COLO668 (cell line): ENCODE measurements at regions not wholly inside any gene's neighbourhood (a gene's known extent, or its start where the extent isn't known, plus 50 kb on each side); places are given as distances from the start of the nearest gene placed in this dataset.

Source experiments
- DNase-seq: peaks from one replicate; lab custom pipeline; 2025; ENCODE audit not compliant: unreplicated experiment; lab: John Stamatoyannopoulos, UW

DNA sequence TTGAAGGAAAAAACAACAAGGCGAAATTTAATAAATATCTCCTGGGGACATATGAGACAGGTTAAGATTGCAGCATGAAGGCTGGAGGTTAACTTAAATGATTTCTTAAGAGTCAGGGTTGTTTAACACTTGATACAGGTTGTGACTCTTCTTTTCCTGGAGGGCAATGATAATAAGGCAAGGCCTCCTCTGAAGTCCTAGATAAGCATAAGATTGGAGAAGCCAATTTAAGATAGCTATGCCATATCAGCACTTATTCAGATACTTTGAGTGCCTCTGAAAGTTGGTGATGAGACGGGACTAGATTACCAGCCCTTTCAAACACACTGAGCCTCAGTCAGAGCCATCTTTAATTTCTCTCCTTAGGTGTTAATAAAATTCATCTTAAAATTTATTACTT, 350.8 kb downstream of the FBXO8 start:
- DNase-seq: no peak

DNA sequence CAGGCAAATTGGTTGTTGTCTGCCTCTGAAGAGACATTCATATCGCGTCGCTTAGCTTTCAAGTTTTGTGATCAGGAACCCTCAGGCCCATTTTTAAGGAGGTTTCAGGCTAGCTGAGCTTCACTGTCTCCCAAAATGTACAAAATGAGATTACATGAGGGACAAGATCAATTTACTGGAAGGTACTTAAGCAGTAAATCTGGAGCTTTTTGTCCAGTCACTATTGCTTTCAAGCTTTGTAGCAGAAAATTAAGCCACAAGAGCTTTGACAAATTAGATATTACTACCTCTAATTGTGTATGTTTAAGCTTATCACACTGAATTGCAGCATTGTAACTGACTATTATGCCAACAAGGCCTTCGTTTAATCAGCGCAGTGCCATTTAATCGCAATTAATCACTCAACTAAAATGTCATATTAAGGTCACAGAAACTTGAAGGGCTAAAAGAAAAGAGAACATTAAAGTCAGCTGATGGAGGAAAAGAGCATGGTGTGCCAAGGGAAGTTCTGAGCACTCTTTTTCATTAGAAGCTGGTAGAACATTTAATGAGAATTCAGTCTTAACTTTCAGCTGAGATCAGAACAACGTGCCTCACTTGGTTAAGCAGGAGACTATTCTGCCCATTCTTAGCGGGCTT, 353.0 kb downstream of the FBXO8 start:
- DNase-seq: no peak

DNA sequence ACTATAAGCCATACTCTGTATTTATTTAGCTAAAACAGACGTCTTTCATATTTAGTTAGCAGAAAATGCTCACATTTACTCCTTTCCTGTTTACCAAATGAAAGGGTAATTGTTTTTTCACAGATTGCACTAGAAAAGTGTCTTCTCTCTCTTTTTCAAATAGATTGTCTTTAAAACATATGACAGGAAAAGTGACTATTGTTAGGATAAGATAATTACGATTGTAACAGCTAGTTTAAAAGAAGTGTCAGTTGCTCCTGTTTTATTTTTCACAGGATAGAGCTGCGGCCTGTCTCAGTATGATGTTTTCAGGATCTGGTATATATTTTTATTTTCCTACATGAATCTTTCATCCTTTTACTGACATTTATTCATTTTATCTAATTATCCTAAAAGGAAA, 353.5 kb downstream of the FBXO8 start:
- DNase-seq: no peak

DNA sequence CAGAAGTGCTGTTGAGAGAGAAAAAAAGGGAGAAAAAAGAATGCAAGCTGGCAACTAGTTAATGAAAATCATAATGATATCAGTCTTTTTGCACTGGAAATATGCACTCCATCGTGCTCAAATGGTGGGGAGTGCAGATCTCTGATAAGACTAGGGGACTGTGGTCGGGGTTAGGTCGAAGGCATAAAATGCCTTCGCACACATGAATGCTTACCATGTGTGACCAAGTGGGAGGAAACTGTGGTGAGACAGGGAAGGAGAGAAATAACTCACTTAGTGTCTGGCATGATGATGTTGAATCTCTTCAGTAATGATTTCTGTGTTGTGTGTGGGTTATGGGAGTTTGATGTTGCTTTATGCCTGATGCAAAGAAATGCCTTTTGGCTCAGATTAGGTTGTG, 358.9 kb downstream of the FBXO8 start:
- no peak for DNase-seq

DNA sequence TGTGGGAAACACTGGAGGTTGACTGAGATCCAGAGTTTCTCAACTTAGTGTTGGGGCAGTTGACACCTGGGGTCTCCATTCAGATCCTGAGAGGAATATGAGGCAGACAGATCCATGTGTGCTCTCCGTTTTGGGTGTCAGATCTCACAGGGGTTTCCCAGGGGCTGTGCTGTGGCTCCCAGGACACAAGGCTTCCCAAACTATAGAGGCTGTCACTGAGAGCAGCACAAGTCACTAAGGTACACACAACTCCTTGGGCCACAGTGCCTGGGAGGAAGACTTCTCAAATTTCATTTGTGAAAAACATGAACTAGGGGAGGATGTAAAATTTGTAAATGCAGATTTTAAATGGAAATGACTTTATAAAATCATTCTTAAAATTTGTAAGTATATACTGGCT, 363.6 kb downstream of the FBXO8 start:
- no peak for DNase-seq

DNA sequence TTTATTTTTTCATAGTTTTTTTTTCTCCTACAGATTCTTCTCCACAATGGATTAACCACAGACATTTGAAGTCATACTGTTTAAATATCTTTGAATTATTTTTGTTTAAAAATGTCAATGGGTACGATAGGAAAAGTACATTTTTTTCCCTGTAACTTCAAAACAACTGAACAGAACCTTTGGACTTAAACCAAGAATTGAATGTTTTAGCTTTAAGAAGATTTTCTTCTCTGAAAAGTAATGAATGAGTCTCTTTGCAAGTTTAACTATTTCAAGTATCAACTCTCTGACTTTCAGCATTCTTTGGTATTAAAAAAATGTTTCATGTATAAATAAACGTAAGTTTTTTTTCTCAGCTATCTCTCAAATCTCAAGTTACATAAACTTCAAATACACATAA, 364.3 kb downstream of the FBXO8 start:
- DNase-seq: no peak

DNA sequence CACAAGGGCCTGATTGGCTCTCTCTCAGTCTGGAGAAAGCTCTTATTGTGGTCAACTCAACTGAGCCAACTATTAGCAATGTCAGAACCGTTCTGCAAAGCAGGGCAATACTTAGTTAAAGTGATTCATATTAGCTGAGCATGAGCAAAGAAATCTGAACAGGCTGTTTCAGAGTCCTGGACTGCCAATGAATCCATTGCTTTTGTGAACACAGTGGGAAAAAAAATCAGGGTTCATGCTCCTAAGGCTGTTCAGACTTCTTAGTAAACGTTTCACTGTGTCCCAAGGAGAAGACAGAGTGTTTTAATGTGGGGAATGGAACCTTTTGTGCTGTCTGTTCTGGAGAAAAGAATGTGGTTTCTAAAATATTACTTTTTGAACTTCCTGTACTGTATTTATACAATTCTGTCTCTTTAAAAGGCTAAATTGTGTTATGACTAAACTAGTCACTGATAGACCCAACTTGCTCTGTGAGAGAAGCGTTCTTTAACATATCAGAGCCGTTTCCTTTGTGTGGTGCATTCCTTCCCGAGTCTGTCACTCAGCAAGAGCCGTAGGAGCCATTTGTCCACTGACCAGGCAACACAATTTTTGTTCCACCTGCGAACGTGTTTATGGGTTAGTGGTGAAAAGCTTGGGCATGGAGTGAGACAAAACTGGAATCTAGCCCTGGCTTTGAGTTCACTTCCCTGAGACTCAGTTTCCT, 366.1 kb downstream of the FBXO8 start:
- DNase-seq: no peak

DNA sequence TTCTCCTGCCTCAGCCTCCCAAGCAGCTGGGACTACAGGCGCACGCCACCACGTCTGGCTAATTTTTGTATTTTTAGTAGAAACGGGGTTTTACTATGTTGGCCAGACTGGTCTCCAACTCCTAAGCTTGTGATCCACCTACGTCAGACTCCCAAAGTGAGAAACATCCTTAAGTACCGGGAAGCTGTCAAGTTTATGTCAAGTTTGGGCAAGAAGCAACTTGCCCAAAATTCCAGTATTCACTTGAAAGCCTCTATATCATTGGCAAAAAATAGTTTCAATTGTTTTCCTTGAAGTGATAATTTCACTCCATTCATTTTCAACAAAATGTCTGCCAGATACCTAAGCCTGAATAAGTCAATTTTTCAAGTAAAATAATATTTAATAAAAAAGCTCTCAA, 370.0 kb downstream of the FBXO8 start:
- DNase-seq: no peak

DNA sequence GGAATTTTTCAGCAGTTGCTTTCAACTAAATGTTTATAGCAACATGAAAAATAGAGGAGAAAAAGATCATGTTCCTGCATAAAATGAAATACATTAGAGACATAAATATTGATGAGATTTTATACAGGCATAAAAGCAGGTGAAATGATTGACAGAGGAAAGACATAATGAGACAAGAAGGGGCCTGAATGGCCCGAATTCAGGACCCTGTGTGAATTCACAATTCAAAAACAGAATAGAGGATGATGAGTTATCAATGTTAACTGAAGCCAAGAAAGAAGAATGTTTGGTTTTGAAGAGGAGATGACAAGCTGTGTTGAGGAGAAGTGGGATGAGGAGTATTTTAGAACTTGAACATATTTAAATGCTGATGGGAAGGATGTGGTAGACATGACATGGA, 371.1 kb downstream of the FBXO8 start:
- no peak for DNase-seq

DNA sequence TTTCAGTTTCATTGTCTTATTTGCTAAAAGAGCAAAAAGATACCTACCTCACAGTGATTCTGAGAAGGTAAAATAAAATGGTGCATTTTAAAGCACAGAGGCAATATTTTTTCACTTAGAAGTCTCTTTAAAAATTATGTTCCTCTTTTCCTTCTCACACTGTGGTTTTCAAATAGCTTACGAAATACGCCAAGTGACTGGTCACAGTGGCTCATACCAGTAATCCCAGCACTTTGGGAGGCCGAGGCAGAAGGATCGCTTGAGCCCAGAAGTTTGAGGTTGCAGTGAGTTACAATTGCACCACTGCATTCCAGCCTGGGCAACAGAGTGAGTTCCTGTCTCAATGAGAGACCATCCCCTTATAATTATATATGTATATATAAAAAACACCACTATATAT, 372.6 kb downstream of the FBXO8 start:
- DNase-seq: no peak

DNA sequence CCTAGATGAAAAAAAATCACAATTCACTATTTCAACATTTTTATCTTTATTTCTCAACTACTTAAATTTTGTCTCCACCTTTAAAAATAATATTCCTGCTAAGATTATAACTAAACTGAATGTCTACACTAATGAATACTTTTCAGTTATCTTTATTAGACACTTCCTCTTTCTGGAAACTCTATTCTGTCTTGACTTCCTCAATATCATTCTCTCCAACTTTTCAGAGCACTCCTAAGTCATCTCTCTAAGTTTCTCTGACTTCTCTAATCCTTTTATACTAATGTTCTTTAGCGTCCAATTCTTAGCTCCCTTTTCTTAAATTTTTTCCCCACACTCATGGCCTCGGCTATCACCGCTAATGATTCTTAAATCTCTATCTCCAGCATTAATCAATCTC, 374.2 kb downstream of the FBXO8 start:
- no peak for DNase-seq

DNA sequence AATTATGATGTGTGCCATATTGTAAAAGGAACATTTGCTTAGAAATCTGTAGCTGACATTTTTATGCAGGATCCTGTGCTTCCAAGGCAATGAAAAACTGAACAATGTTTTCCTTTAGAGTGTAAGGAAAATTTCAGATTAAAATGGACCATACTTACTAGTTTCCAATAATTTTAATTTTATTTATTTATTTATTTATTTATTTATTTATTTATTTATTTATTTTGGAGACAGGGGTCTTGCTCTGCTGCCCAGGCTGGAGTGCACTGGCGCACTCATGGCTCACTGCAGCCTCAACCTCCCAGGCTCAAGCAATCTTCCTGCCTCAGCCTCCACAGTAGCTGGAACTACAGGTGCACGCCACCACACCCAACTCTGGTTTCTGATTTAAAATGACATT, 369.8 kb upstream of the HAND2 start:
- no peak for DNase-seq

DNA sequence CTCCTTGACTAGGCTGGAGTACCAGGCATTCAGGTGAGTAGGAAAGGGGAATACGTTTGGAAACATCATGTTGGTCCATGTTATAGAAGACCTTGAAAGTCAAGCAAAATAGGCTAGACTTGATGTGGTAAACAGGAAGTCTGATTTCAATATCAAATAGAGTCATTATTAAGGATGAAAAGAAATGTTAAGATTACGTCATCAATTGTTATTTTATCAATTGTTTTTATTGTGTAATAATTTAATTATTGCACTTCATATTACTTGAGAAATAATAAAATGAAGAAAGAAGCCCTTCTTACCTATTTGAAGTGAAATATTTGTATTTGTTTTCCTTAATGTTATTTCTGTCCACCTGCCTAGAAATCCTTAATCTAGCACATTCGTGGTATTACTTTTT, 361.0 kb upstream of the HAND2 start:
- no peak for DNase-seq

DNA sequence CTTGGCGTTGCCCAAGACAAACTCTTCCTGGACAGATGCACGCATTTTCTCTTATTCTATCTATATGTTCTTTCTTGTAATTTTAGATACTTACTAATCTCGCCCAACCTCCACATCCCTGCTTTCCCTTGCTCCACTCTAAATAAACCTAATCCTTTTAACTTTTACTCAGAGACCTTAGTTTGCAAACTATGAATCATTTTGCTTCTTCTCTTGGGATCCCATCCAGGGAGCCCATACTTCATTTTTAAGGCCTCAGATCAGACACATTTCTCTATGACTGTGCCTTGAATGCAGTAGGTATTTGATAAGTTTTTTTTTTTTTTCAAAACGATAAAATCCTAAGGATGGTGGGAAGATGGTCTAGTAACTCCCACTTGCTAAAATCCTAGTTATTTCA, 353.8 kb upstream of the HAND2 start:
- no peak for DNase-seq

DNA sequence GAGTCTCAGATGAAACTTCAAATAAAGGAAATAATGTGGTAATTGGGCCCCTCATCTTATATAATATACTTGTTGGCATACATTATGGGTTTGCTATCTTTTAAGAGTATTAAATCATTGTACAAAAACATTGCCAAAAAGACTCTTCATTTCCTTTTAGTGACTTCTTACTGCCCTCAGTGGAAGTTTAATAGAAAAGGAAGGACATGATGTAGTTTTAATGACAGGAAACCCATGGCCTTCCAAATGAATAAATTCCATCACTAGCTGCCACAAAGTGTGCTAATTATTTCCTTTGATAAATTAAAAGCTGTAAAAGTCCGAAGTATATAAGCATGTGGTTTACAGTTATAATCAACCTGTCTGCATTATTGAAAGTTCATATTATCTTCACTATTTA, 350.9 kb upstream of the HAND2 start:
- no peak for DNase-seq

DNA sequence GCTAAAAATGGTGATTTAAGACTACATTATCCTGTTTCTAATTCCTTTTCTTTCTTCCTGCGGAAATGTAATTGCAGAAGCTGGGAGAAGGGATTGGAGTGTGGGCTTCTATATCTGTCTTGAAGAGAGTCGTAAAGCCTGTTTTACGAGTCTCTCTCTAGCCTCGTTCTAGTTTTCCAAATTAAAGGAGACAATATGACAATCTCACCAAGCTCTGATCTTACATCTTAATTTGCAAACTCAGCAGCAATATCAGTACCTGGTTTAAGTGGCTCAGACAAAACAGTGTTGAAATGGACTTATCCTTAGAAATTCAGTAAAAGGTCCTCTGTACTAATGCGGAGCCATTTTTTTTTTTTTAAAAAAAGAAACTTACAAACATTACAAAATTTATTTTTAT, 349.5 kb upstream of the HAND2 start:
- no peak for DNase-seq

DNA sequence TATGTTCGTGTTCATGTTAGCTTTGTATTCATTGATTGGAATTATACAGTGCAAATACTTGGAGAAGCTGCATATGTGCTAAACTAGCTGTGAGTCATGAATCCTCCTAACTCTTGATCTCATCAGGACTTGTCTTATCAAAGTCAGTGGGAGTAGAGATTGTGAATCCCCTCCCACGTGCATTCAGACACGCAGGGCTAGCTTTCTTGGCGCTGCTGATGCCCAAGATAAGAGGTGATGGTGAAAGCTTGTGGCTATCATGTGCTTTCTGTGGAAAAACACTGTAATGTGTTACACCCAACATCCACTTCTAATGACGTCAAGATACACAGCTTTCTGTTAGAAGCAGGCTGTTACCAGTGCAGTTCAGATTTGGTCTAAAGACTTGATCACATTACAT, 348.7 kb upstream of the HAND2 start:
- no peak for DNase-seq

DNA sequence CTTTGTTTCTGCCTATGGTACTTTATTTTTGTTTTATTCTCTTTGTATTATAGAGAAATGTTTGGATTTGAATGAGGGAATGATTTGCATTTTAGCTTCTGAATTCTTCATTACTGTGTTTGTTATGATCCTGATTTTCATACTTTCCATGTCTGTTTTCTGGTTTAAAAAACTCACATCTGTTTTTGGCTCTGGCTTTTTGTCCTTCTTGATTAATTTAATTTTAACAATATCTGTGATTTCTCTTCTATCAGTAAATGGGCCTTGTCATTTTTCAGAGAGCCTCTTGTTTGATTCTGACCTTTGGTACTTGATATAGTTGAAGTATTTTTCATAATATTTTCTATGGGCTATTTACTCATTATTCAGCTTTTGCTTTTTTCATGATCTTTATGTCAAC, 341.6 kb upstream of the HAND2 start:
- no peak for DNase-seq

DNA sequence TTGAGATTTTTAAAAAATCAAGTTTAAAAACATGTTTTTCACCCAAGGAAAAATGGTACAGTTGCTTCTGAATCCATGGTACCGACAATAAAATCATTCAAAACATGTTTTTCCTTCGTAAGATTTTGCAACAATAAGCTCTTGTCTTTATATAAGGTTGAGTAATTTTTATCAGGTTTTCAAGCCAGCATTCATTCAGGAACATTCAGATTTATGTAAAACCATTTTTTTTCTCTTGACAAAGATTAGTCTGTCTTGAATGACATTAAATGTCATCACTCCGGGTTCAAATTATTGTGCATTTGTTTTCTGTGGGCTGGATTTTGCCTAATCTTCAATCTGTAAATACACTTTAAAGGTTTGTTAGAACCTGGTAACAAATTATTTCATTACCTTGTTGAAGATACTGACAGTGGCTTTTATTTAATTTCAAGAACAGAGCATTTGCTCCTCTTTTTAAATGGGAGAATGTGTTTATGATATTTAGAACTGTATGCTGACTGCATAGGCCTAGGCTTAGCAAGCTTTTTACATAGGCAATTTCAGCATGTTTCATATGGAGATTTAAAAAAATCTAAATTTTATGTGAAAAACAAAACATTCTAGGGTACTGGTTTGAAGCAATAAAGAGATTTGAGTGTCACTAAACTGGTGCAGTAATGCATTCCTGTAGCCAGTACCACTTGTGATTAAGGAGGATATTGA, 336.4 kb upstream of the HAND2 start:
- DNase-seq: no peak

DNA sequence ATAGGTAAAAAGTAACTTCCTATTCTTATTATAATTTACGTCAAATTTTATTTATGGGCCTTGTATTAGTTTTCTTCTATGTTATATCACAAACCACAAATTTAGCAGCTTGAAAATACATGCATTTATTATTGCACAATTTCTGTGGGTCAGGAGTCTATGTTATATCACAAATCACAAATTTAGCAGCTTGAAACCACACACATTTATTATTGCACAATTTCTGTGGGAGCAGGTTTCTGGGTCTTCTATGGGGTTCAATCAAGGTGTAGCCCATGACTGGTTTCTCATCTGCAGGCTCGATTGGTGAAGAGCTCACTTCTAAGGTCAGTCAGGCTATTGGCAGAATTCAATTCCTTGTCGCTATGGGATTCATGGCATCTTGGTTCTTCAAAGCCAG, 332.7 kb upstream of the HAND2 start:
- DNase-seq: no peak

DNA sequence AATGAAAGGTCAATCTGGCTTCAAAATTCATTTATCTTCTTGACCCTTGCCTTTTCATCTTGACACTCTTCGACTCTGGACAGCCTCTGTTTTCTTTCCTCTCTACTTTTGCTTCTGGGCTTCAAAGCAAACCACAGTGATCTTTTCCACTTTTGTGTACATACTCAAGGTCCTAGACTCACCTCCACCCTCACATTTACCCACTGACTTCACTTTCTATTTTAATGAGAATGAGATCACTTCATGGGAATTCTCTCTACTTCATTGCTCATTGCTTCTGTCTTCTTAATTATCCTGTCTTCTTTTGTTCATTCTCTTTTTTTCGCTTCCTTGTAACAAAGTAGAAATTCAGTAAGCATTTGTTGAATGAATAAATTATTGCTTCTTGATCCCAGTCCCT, 330.1 kb upstream of the HAND2 start:
- DNase-seq: no peak

DNA sequence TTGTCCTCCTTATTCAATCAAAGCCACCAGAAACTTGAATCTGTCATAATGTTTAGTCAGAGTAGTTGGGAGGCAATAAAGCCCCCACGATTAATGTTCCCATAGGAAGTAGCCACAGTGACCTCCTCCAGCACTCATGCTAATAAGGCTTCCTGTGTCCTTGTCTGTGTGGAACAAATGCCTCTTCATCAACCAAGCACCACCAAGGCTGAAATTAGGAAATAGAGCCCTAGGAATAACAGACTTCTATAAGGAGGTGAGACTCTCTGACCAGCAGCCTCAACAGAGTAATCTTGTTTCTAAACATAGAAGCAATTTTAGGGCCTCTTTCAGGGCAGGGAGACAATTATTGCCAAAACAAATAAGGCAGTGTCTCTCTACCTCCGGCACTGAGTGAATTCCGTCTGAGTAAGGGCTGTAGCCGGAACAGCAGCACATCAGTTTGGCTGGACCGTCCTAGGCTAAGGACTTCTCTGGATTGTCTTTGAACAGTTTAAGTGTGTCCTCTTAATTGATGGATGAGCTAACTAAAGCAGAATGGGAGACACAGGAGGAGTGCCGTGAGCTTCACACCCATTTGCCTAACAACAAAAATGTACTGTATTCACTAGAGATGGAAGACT, 329.2 kb upstream of the HAND2 start:
- no peak for DNase-seq
